ENCODE measurements at regions not wholly inside any gene's neighbourhood (a gene's known extent, or its start where the extent isn't known, plus 50 kb on each side); places are given as distances from the start of the nearest gene placed in this dataset.

GRCh38 chr3:177878192-177878591 lies 658.0 kb upstream of the KCNMB2 start:
- TF ChIP-seq CTCF (conservative IDR thresholded peaks at IDR 0.05) (no peak), ZFX (IDR thresholded peaks at IDR 0.05) (no peak)

All from C4-2B (cell line).